HEK293T (cell line): ENCODE measurements at regions not wholly inside any gene's neighbourhood (a gene's known extent, or its start where the extent isn't known, plus 50 kb on each side); places are given as distances from the start of the nearest gene placed in this dataset.

Source experiments
- L3MBTL2 ChIP-seq: fragments of 450-650 bp; conservative IDR thresholded peaks from 2 replicates; pipeline ENCODE4 v1.6.1; 2016; ENCODE audit warnings: mild to moderate bottlenecking
- SP1 ChIP-seq: fragments of 450-650 bp; IDR thresholded peaks from 2 replicates; pipeline ENCODE4 v1.6.1; 2017
- SUZ12 ChIP-seq: fragments of 450-650 bp; IDR thresholded peaks from 2 replicates; pipeline ENCODE4 v1.6.1; 2016; ENCODE audit warnings: mild to moderate bottlenecking

GRCh38 chr4:12421364-12421763 is 992.7 kb upstream of the HS3ST1 start:
- TF ChIP-seq SP1: no peak
- TF ChIP-seq SUZ12: no peak
- TF ChIP-seq L3MBTL2: no peak
